Upper lobe of left lung (tissue), 6 donors: ENCODE measurements at regions not wholly inside any gene's neighbourhood (a gene's known extent, or its start where the extent isn't known, plus 50 kb on each side); places are given as distances from the start of the nearest gene placed in this dataset.
"Not testable (repeated sequence)": the region's sequence is repeated elsewhere in the genome, so short reads cannot be mapped to it uniquely, and the experiment has no call there.

ENCODE experiments used
- ATAC-seq, 2 donors: fragments of 200-7000 bp; cut with Tn5 transposase; one replicate each; pipeline ENCODE4 v1.9.1; 2022; ENCODE audit warnings: mild to moderate bottlenecking in 2 of 2, moderate library complexity in 2 of 2; ENCODE audit not compliant: low FRiP score in 2 of 2
- DNase-seq, 2 donors: peaks; one replicate each; pipeline ENCODE4 v3.0.0-alpha.2; 2019 to 2020
- H3K27ac ChIP-seq, 4 donors: fragments of 200-600 bp; sonication (generic); one replicate each; pipeline ENCODE4 v1.5.1; 2016 to 2019
- H3K27me3 ChIP-seq, 4 donors: fragments of 200-600 bp; sonication (generic); one replicate each; pipeline ENCODE4 v1.5.1; 2017 to 2019
- H3K36me3 ChIP-seq, 4 donors: fragments of 200-600 bp; sonication (generic); one replicate each; pipeline ENCODE4 v1.5.1; 2016 to 2019
- H3K4me1 ChIP-seq, 4 donors: fragments of 200-600 bp; sonication (generic); one replicate each; pipeline ENCODE4 v1.5.1; 2018 to 2019
- H3K4me3 ChIP-seq, 4 donors: fragments of 200-600 bp; sonication (generic); one replicate each; pipeline ENCODE4 v1.5.1; 2017 to 2019; ENCODE audit warnings: mild to moderate bottlenecking in 2 of 4, moderate library complexity in 1 of 4
- H3K9me3 ChIP-seq, 4 donors: fragments of 200-600 bp; sonication (generic); one replicate each; pipeline ENCODE4 v1.5.1; 2018 to 2019
- EP300 ChIP-seq, 4 donors: sonication (generic); formaldehyde crosslinking; IDR thresholded peaks; one replicate each; pipeline ENCODE4 v1.5.1; 2017; ENCODE audit warnings: antibody characterized with exemption in 4 of 4, control low read depth in 2 of 4
- POLR2A ChIP-seq, 4 donors: fragments of 450-650 bp; IDR thresholded peaks; one replicate each; pipeline ENCODE4 v1.5.1; 2016 to 2017; ENCODE audit warnings: antibody characterized with exemption in 4 of 4, mild to moderate bottlenecking in 2 of 4
- POLR2AphosphoS5 ChIP-seq, 2 donors: sonication (generic); formaldehyde crosslinking; IDR thresholded peaks; one replicate each; pipeline ENCODE4 v1.5.1; 2017; ENCODE audit warnings: antibody characterized with exemption in 2 of 2
- WGBS, 2 donors: methylation state at CpG; one replicate each; pipeline ENCODE4 v1.1.5; 2017 to 2018; 5-methylcytosine and 5-hydroxymethylcytosine counted together
- TF ChIP-seq, protein P1 (sequence below), 6 experiments: fragments of 450-650 bp in 4 of 6; fragments of 200-600 bp in 2 of 6; sonication (generic) in 2 of 6; IDR thresholded peaks; one replicate each; pipeline ENCODE4 v1.5.1; 2016 to 2019; ENCODE audit warnings: antibody characterized with exemption in 6 of 6
- donor health status: DM: no; HTN: no; CAD: no; lungs with moderate emphysema.
- donor health status: DM: no; HTN: yes; CAD: no; lungs with severe emphysema.

DNA sequence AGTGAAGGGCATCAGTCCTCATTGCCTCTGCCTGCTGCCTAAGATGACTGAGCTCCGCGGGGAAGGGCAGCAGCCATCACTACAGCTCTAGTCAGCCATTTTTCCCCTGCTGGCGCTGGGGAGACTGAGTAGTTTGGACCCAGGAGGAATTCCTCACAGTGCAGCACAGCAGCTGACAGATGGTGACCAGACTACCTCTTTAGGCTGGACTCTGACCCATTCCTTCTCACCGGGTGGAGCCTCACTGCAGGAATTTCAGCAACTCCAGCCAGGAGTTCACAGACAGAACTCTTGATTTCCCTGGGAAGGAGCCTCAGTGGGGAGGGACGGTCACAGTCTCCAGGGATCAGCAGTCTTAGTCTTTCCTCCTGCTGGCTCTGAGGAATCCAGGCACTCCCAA, 492.0 kb upstream of the MMS22L start:
- TF ChIP-seq, protein P1, sequence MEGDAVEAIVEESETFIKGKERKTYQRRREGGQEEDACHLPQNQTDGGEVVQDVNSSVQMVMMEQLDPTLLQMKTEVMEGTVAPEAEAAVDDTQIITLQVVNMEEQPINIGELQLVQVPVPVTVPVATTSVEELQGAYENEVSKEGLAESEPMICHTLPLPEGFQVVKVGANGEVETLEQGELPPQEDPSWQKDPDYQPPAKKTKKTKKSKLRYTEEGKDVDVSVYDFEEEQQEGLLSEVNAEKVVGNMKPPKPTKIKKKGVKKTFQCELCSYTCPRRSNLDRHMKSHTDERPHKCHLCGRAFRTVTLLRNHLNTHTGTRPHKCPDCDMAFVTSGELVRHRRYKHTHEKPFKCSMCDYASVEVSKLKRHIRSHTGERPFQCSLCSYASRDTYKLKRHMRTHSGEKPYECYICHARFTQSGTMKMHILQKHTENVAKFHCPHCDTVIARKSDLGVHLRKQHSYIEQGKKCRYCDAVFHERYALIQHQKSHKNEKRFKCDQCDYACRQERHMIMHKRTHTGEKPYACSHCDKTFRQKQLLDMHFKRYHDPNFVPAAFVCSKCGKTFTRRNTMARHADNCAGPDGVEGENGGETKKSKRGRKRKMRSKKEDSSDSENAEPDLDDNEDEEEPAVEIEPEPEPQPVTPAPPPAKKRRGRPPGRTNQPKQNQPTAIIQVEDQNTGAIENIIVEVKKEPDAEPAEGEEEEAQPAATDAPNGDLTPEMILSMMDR (IDR thresholded peaks at IDR 0.05): no peak
- TF ChIP-seq POLR2A (IDR thresholded peaks at IDR 0.05): no peak
- no peak for TF ChIP-seq POLR2AphosphoS5 (IDR thresholded peaks at IDR 0.05)
- TF ChIP-seq EP300 (IDR thresholded peaks at IDR 0.05): no peak
- H3K27me3 ChIP-seq: no peaks in the 10 kb centered on the region
- H3K4me3 ChIP-seq: no peak overlapping the region
- no peak overlapping the region for H3K27ac ChIP-seq
- 79 to 82% methylated on average over 5 of the region's 5 CpGs for WGBS, 2 donors
- no peaks in the 10 kb centered on the region for H3K4me1 ChIP-seq
- H3K9me3 ChIP-seq: no peaks in the 10 kb centered on the region
- no peaks in the 10 kb centered on the region for H3K36me3 ChIP-seq
- no peak for DNase-seq
- peak in 1 of 2 donors; percentile 30 for ATAC-seq

DNA sequence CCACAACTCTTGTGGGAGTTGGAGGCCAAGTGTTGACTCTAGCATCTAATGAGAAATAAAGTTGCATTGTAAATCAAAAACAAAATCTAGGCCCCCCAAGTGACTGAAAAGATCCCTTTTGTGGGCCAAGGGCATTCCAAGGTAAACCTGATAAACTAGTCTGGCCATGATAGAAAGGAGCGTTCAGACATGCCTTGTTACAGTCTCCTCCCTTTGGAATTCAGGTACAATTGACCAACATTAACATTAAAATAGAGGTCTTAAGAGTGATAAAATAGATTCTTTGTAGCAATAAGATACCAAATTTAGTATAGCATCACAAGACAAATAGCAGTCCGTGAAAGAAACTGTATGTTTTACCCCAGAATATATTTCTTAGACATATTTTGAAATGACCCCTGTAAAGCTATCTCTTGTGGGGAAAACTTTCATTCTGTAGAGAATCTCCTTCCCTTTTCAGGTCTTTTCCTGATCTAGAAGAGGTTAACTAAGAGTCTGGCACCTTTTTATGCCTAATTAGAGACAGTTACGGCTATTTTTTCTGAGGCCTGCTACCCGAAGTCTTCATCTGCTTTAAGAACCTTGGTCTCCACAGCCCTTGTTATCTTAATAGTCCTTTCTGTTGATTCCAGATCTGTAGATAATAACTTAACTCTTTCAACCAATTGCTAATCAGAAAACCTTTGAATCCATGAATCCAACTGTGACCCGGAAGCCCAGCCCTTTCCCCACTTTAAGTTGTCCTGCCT, 495.4 kb upstream of the MMS22L start:
- Histone ChIP-seq H3K9me3 (no peaks in the 10 kb centered on the region), H3K27ac (no peak overlapping the region), H3K4me1 (no peaks in the 10 kb centered on the region), H3K4me3 (no peak overlapping the region), H3K27me3 (no peaks in the 10 kb centered on the region), H3K36me3 (no peaks in the 10 kb centered on the region)
- TF ChIP-seq POLR2AphosphoS5 (IDR thresholded peaks at IDR 0.05): no peak
- ATAC-seq (no peak), DNase-seq (no peak)
- 73 to 79% methylated on average over 5 of the region's 5 CpGs for WGBS, 2 donors

DNA sequence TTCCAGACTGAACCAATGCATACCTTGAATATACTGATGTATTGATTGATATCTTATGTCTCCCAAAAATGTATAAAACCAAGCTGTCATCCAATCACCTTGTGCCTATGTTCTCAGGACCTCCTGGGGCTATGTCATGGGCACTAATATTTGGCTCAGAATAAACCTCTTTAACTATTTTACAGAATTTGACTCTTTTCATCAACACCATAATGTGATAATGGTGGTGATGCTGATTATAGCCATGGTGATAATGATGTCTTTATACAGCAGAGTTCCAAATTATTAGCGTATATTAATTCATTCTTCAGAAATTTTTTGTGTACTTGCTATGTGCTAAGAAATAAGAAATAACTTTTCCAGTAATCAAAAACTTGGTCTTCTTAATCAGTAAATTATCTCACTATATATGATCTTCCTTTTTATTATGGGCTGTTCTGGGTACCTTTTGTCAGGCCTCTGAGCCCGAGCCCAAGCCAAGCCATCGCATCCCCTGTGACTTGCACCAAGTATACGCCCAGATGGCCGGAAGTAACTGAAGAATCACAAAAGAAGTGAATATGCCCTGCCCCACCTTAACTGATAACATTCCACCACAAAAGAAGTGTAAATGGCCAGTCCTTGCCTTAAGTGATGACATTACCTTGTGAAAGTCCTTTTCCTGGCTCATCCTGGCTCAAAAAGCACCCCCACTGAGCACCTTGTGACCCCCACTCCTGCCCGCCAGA, 496.2 kb upstream of the MMS22L start:
- DNase-seq, H3K4me3 ChIP-seq, H3K4me1 ChIP-seq, H3K36me3 ChIP-seq, H3K27me3 ChIP-seq, H3K9me3 ChIP-seq, H3K27ac ChIP-seq, ATAC-seq: not testable (repeated sequence)
- WGBS, 2 donors: 90 to 92% methylated on average over 5 of the region's 6 CpGs

DNA sequence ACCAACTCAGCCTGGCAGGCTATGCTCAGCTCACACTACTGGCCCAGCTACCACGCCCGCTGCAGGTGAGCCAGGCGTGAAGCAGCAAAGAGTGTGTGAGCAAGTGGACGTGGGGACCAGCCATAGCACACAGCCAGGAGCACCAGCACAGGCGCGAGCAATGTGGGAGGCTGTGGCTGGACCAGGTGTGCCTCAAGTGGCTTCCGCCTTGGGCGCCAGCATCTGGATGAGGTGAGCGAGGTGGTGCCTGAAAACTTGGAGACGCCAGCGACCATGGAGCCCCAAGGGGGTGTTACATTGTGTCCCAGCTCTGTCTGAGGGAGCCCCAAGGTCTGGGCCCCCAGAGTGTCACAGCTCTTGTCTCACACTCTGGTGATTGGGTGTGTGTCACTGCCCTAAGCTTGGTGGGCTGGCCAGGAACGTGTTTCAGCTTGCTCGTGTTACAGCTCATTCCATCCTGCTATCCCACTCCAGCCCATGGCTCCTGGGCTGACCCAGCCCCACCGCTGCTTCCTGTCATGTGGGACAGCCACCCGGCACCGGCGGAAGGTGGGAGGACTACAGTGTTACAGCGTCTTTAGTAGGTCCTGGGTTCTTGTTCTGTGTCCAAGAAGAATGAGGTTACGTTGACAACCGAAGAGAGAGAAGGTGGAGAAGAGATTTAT, 508.0 kb upstream of the MMS22L start:
- DNase-seq: peak in 1 of 2 donors; percentile 62
- no peaks in the 10 kb centered on the region for H3K27me3 ChIP-seq
- H3K4me1 ChIP-seq: no peaks in the 10 kb centered on the region
- no peak overlapping the region for H3K4me3 ChIP-seq
- H3K36me3 ChIP-seq: no peaks in the 10 kb centered on the region
- WGBS, 2 donors: 91 to 96% methylated on average over 12 to 20 of the region's 20 CpGs
- no peaks in the 10 kb centered on the region for H3K9me3 ChIP-seq
- TF ChIP-seq POLR2AphosphoS5 (IDR thresholded peaks at IDR 0.05): no peak
- TF ChIP-seq, protein P1 (IDR thresholded peaks at IDR 0.05): no peak
- TF ChIP-seq EP300 (IDR thresholded peaks at IDR 0.05): no peak
- no peak for TF ChIP-seq POLR2A (IDR thresholded peaks at IDR 0.05)
- no peak overlapping the region for H3K27ac ChIP-seq
- ATAC-seq: no peak

DNA sequence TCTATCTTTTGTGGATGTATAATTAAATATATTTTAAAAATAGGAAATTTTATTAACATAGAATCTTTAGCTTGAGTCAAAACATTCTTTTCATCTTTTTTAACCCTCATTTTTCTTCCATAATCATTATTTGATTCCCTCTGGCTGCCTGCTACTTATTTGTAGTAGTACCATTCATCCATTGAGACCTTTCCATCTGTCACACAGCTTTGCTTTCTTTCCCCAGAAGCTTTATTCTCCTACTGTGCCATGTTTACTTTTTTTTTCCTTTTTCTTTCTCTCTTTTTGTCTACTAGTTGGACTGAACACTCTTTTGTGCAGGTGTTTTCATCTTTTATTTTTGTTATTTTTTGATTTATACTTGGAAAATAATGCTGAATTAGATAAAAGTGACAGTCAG, 522.6 kb upstream of the MMS22L start:
- no peak overlapping the region for H3K4me3 ChIP-seq
- TF ChIP-seq EP300 (IDR thresholded peaks at IDR 0.05) (no peak), POLR2A (IDR thresholded peaks at IDR 0.05) (no peak), POLR2AphosphoS5 (IDR thresholded peaks at IDR 0.05) (no peak)
- TF ChIP-seq, protein P1 (IDR thresholded peaks at IDR 0.05): no peak
- DNase-seq (no peak), ATAC-seq (no peak)
- no peaks in the 10 kb centered on the region for H3K4me1 ChIP-seq
- H3K9me3 ChIP-seq: no peaks in the 10 kb centered on the region
- no peaks in the 10 kb centered on the region for H3K36me3 ChIP-seq
- no peak overlapping the region for H3K27ac ChIP-seq
- H3K27me3 ChIP-seq: no peaks in the 10 kb centered on the region
